Gastroesophageal sphincter (tissue), 4 donors: ENCODE measurements at regions not wholly inside any gene's neighbourhood (a gene's known extent, or its start where the extent isn't known, plus 50 kb on each side); places are given as distances from the start of the nearest gene placed in this dataset.
A peak's percentile ranks its signal among the peaks of the same experiment; 100 is the strongest.

Source experiments
- ATAC-seq: fragments of 150-250 bp; one replicate; pipeline ENCODE4 v1.9.1; 2016; ENCODE audit warnings: mild to moderate bottlenecking, moderate library complexity
- H3K27ac ChIP-seq, 4 donors: fragments of 200-600 bp; sonication (generic) in 3 of 4; 1 replicate in 3 of 4; 2 replicates in 1 of 4; pipeline ENCODE4 v1.5.1; 2016 to 2019
- H3K27me3 ChIP-seq: fragments of 200-600 bp; sonication (generic); one replicate; pipeline ENCODE4 v1.5.1; 2019
- H3K36me3 ChIP-seq, 2 donors: fragments of 200-600 bp; sonication (generic); one replicate each; pipeline ENCODE4 v1.5.1; 2019; ENCODE audit warnings: control low read depth in 1 of 2
- H3K4me1 ChIP-seq, 3 donors: fragments of 200-600 bp; sonication (generic); 1 replicate in 2 of 3; 2 replicates in 1 of 3; pipeline ENCODE4 v1.5.1; 2016 to 2019; ENCODE audit warnings: control low read depth in 2 of 3
- H3K4me3 ChIP-seq, 2 donors: fragments of 200-600 bp; sonication (generic); one replicate each; pipeline ENCODE4 v1.5.1; 2019; ENCODE audit warnings: mild to moderate bottlenecking in 1 of 2, moderate library complexity in 1 of 2
- H3K9me3 ChIP-seq, 3 donors: fragments of 200-600 bp; sonication (generic); one replicate each; pipeline ENCODE4 v1.5.1; 2017 to 2019; ENCODE audit warnings: control low read depth in 2 of 3
- EP300 ChIP-seq: sonication (generic); formaldehyde crosslinking; IDR thresholded peaks from one replicate; pipeline ENCODE4 v1.6.1; 2017; ENCODE audit warnings: antibody characterized with exemption, mild to moderate bottlenecking
- POLR2A ChIP-seq, 2 donors: fragments of 450-650 bp; IDR thresholded peaks; one replicate each; pipeline ENCODE4 v1.6.1; 2017; ENCODE audit warnings: antibody characterized with exemption in 2 of 2, mild to moderate bottlenecking in 2 of 2, moderate library complexity in 1 of 2
- POLR2AphosphoS5 ChIP-seq: sonication (generic); formaldehyde crosslinking; IDR thresholded peaks from one replicate; pipeline ENCODE4 v1.6.1; 2017; ENCODE audit warnings: antibody characterized with exemption
- WGBS, 2 donors: methylation state at CpG; one replicate each; pipeline ENCODE4 v1.1.5; 2018; ENCODE audit warnings: low coverage in 1 of 2; 5-methylcytosine and 5-hydroxymethylcytosine counted together
- TF ChIP-seq, protein P1 (sequence below), 4 experiments: fragments of 200-600 bp in 2 of 4; fragments of 450-650 bp in 2 of 4; sonication (generic) in 1 of 4; IDR thresholded peaks; one replicate each; pipeline ENCODE4 v1.5.1; 2017 to 2019; ENCODE audit warnings: antibody characterized with exemption in 4 of 4, mild to moderate bottlenecking in 2 of 4, moderate library complexity in 2 of 4

DNA sequence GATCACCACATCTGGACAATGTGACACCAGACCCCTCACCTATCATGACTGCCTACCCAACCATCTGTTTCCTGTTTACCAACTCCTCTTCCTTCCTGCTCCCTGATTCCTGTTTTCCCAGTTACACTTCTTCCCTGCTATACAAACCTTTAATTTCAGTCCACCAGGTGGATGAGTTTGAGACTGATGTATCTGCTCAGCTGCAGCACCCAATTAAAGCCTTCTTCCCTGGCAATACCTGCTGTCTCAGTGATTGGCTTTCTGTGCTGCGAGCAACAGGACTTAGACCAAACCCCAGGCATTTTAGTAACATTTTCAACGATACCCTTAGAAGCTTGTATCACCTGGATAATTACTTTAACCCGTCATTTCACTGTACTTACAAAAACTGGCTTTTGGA is 968.2 kb upstream of the NR2F2 start:
- H3K27ac ChIP-seq = no peak overlapping the region
- TF ChIP-seq POLR2AphosphoS5 = no peak
- TF ChIP-seq POLR2A (IDR thresholded peaks at IDR 0.05) = no peak
- no peak for TF ChIP-seq EP300
- TF ChIP-seq, protein P1, sequence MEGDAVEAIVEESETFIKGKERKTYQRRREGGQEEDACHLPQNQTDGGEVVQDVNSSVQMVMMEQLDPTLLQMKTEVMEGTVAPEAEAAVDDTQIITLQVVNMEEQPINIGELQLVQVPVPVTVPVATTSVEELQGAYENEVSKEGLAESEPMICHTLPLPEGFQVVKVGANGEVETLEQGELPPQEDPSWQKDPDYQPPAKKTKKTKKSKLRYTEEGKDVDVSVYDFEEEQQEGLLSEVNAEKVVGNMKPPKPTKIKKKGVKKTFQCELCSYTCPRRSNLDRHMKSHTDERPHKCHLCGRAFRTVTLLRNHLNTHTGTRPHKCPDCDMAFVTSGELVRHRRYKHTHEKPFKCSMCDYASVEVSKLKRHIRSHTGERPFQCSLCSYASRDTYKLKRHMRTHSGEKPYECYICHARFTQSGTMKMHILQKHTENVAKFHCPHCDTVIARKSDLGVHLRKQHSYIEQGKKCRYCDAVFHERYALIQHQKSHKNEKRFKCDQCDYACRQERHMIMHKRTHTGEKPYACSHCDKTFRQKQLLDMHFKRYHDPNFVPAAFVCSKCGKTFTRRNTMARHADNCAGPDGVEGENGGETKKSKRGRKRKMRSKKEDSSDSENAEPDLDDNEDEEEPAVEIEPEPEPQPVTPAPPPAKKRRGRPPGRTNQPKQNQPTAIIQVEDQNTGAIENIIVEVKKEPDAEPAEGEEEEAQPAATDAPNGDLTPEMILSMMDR (IDR thresholded peaks at IDR 0.05) = no peak
- H3K4me3 ChIP-seq = no peak overlapping the region
- H3K27me3 ChIP-seq = no peaks in the 10 kb centered on the region
- no peak for ATAC-seq
- H3K9me3 ChIP-seq = no peaks in the 10 kb centered on the region
- no peaks in the 10 kb centered on the region for H3K36me3 ChIP-seq
- 67 to 81% methylated on average over 3 of the region's 3 CpGs for WGBS, 2 donors
- peaks cover 0 to 4% (median 0%) of the 10 kb centered on the region in 3 donors for H3K4me1 ChIP-seq

DNA sequence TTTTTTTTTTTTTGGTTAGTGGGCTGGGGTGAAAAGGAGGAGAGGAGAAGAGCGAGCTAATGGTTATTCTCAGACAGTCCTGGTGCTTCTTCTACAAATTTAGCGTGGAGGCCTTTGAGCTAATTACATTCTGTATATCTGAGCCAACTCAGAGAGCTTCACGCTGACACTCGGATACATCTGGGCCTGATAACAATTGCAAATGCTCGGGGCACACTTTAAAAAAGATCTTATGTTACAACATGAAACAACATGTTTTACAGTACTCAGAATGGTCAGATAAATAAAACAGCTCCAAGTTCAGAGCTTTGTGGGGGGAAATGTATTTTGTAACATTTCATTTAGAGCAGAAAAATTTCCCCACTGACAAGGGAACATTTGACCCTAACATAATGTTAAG is 966.9 kb upstream of the NR2F2 start:
- no peak for TF ChIP-seq EP300
- no peak for TF ChIP-seq POLR2AphosphoS5
- no peak for TF ChIP-seq POLR2A (IDR thresholded peaks at IDR 0.05)
- TF ChIP-seq, protein P1 (IDR thresholded peaks at IDR 0.05) = no peak
- H3K9me3 ChIP-seq = no peaks in the 10 kb centered on the region
- no peak for ATAC-seq
- no peak overlapping the region for H3K27ac ChIP-seq
- 21 to 37% methylated on average over 4 to 5 of the region's 5 CpGs for WGBS, 2 donors
- peaks cover 0 to 4% (median 0%) of the 10 kb centered on the region in 3 donors for H3K4me1 ChIP-seq
- no peaks in the 10 kb centered on the region for H3K36me3 ChIP-seq
- H3K4me3 ChIP-seq = no peak overlapping the region
- H3K27me3 ChIP-seq = no peaks in the 10 kb centered on the region

DNA sequence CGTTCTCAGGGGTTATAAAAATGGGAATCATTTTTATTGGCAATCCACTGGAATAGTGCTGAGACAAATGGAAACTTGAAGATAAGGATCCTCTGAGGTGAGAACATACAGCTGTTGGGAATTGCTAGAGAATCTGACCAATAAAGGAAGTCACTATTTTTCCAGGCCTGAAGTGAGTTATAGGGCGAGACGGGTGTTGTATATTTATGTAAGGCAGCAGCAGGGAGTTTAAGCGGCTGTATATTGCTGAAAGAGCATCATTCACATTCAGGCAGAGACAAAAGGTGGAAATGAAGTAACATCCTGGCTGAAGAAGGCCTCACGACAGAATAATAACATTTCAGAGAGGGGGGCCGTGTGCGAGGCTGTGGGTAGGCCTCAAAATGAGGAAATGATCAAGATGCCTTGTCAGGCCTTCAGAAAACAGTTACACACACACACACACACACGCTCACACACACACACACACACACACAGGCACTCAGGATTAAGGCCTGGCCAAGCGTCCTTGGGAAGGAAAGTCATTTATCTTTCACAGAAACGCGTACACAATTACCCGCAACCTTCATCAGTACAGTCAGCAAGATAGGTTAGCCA is 964.9 kb upstream of the NR2F2 start:
- Histone ChIP-seq H3K27ac (peak overlapping the region in 3 of 4 donors; percentile 21 to 53 (median 36)), H3K36me3 (no peaks in the 10 kb centered on the region), H3K4me3 (no peak overlapping the region), H3K27me3 (no peaks in the 10 kb centered on the region), H3K9me3 (no peaks in the 10 kb centered on the region), H3K4me1 (peaks cover 0 to 4% (median 0%) of the 10 kb centered on the region in 3 donors)
- WGBS, 2 donors = 28 to 31% methylated on average over 12 of the region's 12 CpGs
- TF ChIP-seq POLR2A (IDR thresholded peaks at IDR 0.05) = no peak
- no peak for TF ChIP-seq POLR2AphosphoS5
- no peak for TF ChIP-seq EP300
- TF ChIP-seq, protein P1 (IDR thresholded peaks at IDR 0.05) = no peak
- ATAC-seq = peak; percentile 69

DNA sequence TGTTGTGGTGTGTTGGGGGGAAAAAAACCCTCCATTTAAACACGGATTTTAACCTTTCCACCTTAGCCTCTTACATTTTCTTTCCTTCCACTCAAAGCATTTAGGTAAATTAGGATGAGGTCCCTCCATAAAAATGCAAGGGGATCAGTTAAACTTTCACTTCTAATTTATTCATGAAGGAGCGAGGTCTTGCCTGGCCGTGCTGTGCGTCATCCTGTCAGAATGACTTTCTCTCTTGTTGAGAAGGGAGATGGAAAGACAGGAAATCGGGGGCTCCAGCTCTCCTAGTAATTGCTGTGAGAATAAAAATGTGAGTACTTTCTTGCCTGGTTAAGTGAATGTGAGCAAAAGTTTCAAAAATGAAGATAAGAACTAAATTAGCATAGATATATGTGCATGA is 962.3 kb upstream of the NR2F2 start:
- Histone ChIP-seq H3K27me3 (no peaks in the 10 kb centered on the region), H3K36me3 (no peaks in the 10 kb centered on the region), H3K4me1 (peaks cover 0 to 4% (median 0%) of the 10 kb centered on the region in 3 donors), H3K9me3 (no peaks in the 10 kb centered on the region), H3K4me3 (no peak overlapping the region), H3K27ac (no peak overlapping the region)
- no peak for ATAC-seq
- WGBS, 2 donors = 63 to 71% methylated on average over 5 of the region's 5 CpGs
- TF ChIP-seq POLR2AphosphoS5 (no peak), EP300 (no peak), POLR2A (IDR thresholded peaks at IDR 0.05) (no peak)
- TF ChIP-seq, protein P1 (IDR thresholded peaks at IDR 0.05) = no peak
